Adrenal gland (tissue), 5 donors: ENCODE measurements at regions not wholly inside any gene's neighbourhood (a gene's known extent, or its start where the extent isn't known, plus 50 kb on each side); places are given as distances from the start of the nearest gene placed in this dataset.

Experiments
- POLR2A ChIP-seq, 2 donors: fragments of 450-650 bp; IDR thresholded peaks; one replicate each; pipeline ENCODE4 v1.6.1; 2017; ENCODE audit warnings: antibody characterized with exemption in 2 of 2, mild to moderate bottlenecking in 2 of 2, moderate library complexity in 1 of 2
- TF ChIP-seq, protein P1 (sequence below), 6 experiments: fragments of 450-650 bp in 4 of 6; fragments of 200-600 bp in 2 of 6; sonication (generic) in 1 of 6; IDR thresholded peaks; 1 replicate in 5 of 6; 2 replicates in 1 of 6; pipeline versions ENCODE4 v1.5.1 to v1.8.0; 2016 to 2021; ENCODE audit warnings: antibody characterized with exemption in 6 of 6, mild to moderate bottlenecking in 2 of 6, moderate library complexity in 1 of 6
- donor health status: DM: no; HTN: no; CAD: no.

DNA sequence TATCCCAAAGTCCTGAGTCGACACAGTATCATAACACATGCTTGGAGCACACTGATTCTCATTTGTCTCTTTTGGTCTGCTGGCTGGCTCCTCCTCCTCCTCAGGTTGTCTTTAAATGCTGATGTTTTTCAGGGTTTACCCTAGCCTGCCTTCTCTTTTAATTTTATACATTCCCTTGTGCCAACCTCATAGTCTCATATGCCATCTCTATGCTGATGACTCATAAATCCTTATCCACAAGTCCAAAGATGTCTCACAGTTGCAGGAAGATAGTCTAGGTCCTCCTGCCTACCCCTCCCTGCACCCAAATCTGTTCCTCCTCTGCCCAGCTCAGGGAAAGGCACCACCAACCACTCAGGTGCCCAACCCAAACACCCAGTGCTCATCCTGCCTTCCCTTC, 108.3 kb downstream of the SIPA1L2 start:
- TF ChIP-seq, protein P1, sequence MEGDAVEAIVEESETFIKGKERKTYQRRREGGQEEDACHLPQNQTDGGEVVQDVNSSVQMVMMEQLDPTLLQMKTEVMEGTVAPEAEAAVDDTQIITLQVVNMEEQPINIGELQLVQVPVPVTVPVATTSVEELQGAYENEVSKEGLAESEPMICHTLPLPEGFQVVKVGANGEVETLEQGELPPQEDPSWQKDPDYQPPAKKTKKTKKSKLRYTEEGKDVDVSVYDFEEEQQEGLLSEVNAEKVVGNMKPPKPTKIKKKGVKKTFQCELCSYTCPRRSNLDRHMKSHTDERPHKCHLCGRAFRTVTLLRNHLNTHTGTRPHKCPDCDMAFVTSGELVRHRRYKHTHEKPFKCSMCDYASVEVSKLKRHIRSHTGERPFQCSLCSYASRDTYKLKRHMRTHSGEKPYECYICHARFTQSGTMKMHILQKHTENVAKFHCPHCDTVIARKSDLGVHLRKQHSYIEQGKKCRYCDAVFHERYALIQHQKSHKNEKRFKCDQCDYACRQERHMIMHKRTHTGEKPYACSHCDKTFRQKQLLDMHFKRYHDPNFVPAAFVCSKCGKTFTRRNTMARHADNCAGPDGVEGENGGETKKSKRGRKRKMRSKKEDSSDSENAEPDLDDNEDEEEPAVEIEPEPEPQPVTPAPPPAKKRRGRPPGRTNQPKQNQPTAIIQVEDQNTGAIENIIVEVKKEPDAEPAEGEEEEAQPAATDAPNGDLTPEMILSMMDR (IDR thresholded peaks at IDR 0.05) = no peak
- no peak for TF ChIP-seq POLR2A (IDR thresholded peaks at IDR 0.05)
